GM12878 (cell line): ENCODE measurements at regions not wholly inside any gene's neighbourhood (a gene's known extent, or its start where the extent isn't known, plus 50 kb on each side); places are given as distances from the start of the nearest gene placed in this dataset.

Experiments
- ATAC-seq: fragments of 200-7000 bp; cut with Tn5 transposase; 3 replicates; pipeline ENCODE4 v1.9.1; 2020; ENCODE audit warnings: mild to moderate bottlenecking, moderate library complexity
- BruUV-seq: library from RNA; stranded (reverse); fragments of 400-500 nt; replicated peaks from 2 replicates; lab custom pipeline; 2021; lab: Mats Ljungman, UMichigan
- CTCF ChIA-PET: fragments of 300-600 bp; sonication (Branson Sonifier 250); formaldehyde crosslinking; extraction: SDS; loops from one replicate; lab custom pipeline; 2021; ENCODE audit warnings: inconsistent platforms; lab: Yijun Ruan, JAX
- POLR2A ChIA-PET: fragments of 350-600 bp; formaldehyde crosslinking; extraction: SDS; loops from one replicate; lab custom pipeline; 2021; ENCODE audit warnings: inconsistent platforms; lab: Charles Lee
- RAD21 ChIA-PET: fragments of 300-600 bp; sonication (Branson Sonifier 250); formaldehyde crosslinking; loops from one replicate; lab custom pipeline; 2023; ENCODE audit warnings: antibody characterized with exemption; ENCODE audit not compliant: unreplicated experiment; lab: Charles Lee
- SMC1A ChIA-PET: fragments of 300-600 bp; sonication (Branson Sonifier 250); formaldehyde crosslinking; loops from one replicate; lab custom pipeline; 2023; ENCODE audit not compliant: unreplicated experiment, uncharacterized antibody; lab: Charles Lee
- DNase-seq: peaks from one replicate; pipeline ENCODE4 v3.0.0-alpha.2; 2011; ENCODE audit warnings: low read depth, low spot score
- FAIRE-seq: peaks from 3 replicates; lab custom pipeline; 2011; peaks lifted over from hg19 to GRCh38; lab: Jason Lieb, UNC
- H2AFZ ChIP-seq: 2 replicates; pipeline ENCODE4 v1.6.0; 2011; ENCODE audit warnings: low read depth, low read length, control low read depth; ENCODE audit not compliant: control insufficient read depth
- H3K27ac ChIP-seq: 2 replicates; pipeline ENCODE4 v1.5.1; 2011; ENCODE audit warnings: control low read depth; ENCODE audit not compliant: control insufficient read depth, insufficient read depth
- H3K27me3 ChIP-seq, 2 experiments: replicated peaks in 1 of 2; 2 replicates each; pipeline versions ENCODE4 v1.6.0 to v1.6.1; 2011; ENCODE audit warnings: low read length in 1 of 2; ENCODE audit not compliant: control insufficient read depth in 2 of 2, insufficient read depth in 2 of 2
- H3K36me3 ChIP-seq, 2 experiments: 2 replicates each; pipeline ENCODE4 v1.5.1; 2011; ENCODE audit warnings: low read length in 1 of 2; ENCODE audit not compliant: control insufficient read depth in 2 of 2, insufficient read depth in 2 of 2
- H3K4me1 ChIP-seq: 2 replicates; pipeline ENCODE4 v1.6.1; 2011; ENCODE audit warnings: mild to moderate bottlenecking, low read length, moderate library complexity, mixed read lengths; ENCODE audit not compliant: control insufficient read depth, insufficient read depth
- H3K4me2 ChIP-seq: 2 replicates; pipeline ENCODE4 v1.6.0; 2011; ENCODE audit warnings: control low read depth; ENCODE audit not compliant: control insufficient read depth, insufficient read depth
- H3K4me3 ChIP-seq: fragments of 200-600 bp; sonication (generic); 2 replicates; pipeline ENCODE4 v1.5.1; 2016
- H3K79me2 ChIP-seq: 2 replicates; pipeline ENCODE4 v1.6.0; 2011; ENCODE audit warnings: low read length; ENCODE audit not compliant: control insufficient read depth, insufficient read depth
- H3K9ac ChIP-seq: 2 replicates; pipeline ENCODE4 v1.8.0; 2011; ENCODE audit warnings: low read length, control low read depth, mixed read lengths; ENCODE audit not compliant: control insufficient read depth, insufficient read depth
- H3K9me3 ChIP-seq: replicated peaks from 3 replicates; pipeline ENCODE4 v1.5.1; 2011; ENCODE audit warnings: mild to moderate bottlenecking, low read length; ENCODE audit not compliant: control insufficient read depth, insufficient read depth
- H4K20me1 ChIP-seq: 2 replicates; pipeline ENCODE4 v1.6.0; 2011; ENCODE audit not compliant: control insufficient read depth, insufficient read depth
- CHD4 ChIP-seq: fragments of 200-600 bp; sonication (generic); IDR thresholded peaks from 2 replicates; pipeline ENCODE4 v1.6.1; 2016; ENCODE audit warnings: mild to moderate bottlenecking
- CREM ChIP-seq: IDR thresholded peaks from 2 replicates; pipeline ENCODE4 v1.6.1; 2014; ENCODE audit warnings: antibody characterized with exemption, low read depth
- EED ChIP-seq: sonication (generic); IDR thresholded peaks from 2 replicates; pipeline ENCODE4 v1.6.1; 2016; ENCODE audit warnings: antibody characterized with exemption, low read depth
- LARP7 ChIP-seq: fragments of 450-650 bp; IDR thresholded peaks from 2 replicates; pipeline ENCODE4 v1.6.1; 2017; ENCODE audit warnings: mild to moderate bottlenecking
- MEF2B ChIP-seq: fragments of 450-650 bp; IDR thresholded peaks from 2 replicates; pipeline ENCODE4 v1.6.1; 2018; ENCODE audit warnings: mild to moderate bottlenecking, moderate library complexity; ENCODE audit not compliant: partially characterized antibody, poor library complexity, severe bottlenecking
- NR2F1 ChIP-seq: fragments of 450-650 bp; conservative IDR thresholded peaks from 2 replicates; pipeline ENCODE4 v1.6.1; 2017; ENCODE audit warnings: mild to moderate bottlenecking
- SKIL ChIP-seq: fragments of 450-650 bp; IDR thresholded peaks from 2 replicates; pipeline ENCODE4 v1.6.1; 2017; ENCODE audit warnings: mild to moderate bottlenecking, low read depth, inconsistent platforms; ENCODE audit not compliant: poor library complexity, severe bottlenecking
- SUZ12 ChIP-seq: fragments of 200-600 bp; sonication (generic); IDR thresholded peaks from one replicate; pipeline ENCODE4 v1.6.1; 2018; ENCODE audit warnings: antibody characterized with exemption, mild to moderate bottlenecking; ENCODE audit not compliant: unreplicated experiment
- USF2 ChIP-seq: IDR thresholded peaks from 2 replicates; pipeline ENCODE4 v1.6.1; 2011; ENCODE audit warnings: low read depth, low read length, improper control_type of control experiment, borderline replicate concordance
- WGBS: methylation state at CpG from one replicate; pipeline ENCODE4 v1.1.6; 2016; ENCODE audit warnings: low lambda C conversion rate; ENCODE audit not compliant: insufficient replicate concordance, insufficient coverage; ENCODE audit errors: missing lambda C conversion rate; 5-methylcytosine and 5-hydroxymethylcytosine counted together
- in situ Hi-C: fragments of 300-500 bp; cut with MboI; formaldehyde crosslinking; loops from 9 replicates; pipeline ENCODE4 v1.14.3; 2018; ENCODE audit warnings: mixed read lengths
- intact Hi-C: fragments of 100-400 bp; cut with micrococcal nuclease; formaldehyde crosslinking; loops from one replicate; pipeline ENCODE4 v1.14.2; 2022; ENCODE audit not compliant: unreplicated experiment
- TF ChIP-seq, protein P1 (sequence below): IDR thresholded peaks from 2 replicates; pipeline ENCODE4 v1.6.1; 2012; ENCODE audit warnings: low read depth, low read length, improper control_type of control experiment

- TF ChIP-seq EED, result no peak
- no peak for TF ChIP-seq NR2F1
- TF ChIP-seq USF2, result no peak
- no peak for TF ChIP-seq CREM
- no peak for TF ChIP-seq SUZ12
- no peak for TF ChIP-seq CHD4
- TF ChIP-seq SKIL, result no peak
- no peak for TF ChIP-seq LARP7
- TF ChIP-seq, protein P1, sequence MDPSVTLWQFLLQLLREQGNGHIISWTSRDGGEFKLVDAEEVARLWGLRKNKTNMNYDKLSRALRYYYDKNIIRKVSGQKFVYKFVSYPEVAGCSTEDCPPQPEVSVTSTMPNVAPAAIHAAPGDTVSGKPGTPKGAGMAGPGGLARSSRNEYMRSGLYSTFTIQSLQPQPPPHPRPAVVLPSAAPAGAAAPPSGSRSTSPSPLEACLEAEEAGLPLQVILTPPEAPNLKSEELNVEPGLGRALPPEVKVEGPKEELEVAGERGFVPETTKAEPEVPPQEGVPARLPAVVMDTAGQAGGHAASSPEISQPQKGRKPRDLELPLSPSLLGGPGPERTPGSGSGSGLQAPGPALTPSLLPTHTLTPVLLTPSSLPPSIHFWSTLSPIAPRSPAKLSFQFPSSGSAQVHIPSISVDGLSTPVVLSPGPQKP, result no peak
- no peak for TF ChIP-seq MEF2B
- Histone ChIP-seq H3K27ac (no peak overlapping the region), H2AFZ (no peak overlapping the region), H4K20me1 (no peaks in the 10 kb centered on the region), H3K9me3 (no peaks in the 10 kb centered on the region), H3K27me3 (no peaks in the 10 kb centered on the region), H3K4me2 (no peak overlapping the region), H3K4me3 (no peak overlapping the region), H3K79me2 (no peaks in the 10 kb centered on the region), H3K36me3 (no peaks in the 10 kb centered on the region), H3K9ac (no peak overlapping the region), H3K4me1 (no peaks in the 10 kb centered on the region)
- no TSS peak for BruUV-seq
- no peak for DNase-seq
- FAIRE-seq, result no peak
- intact Hi-C loops (no loop called here), in situ Hi-C loops (no loop called here)
- WGBS, result 44% methylated on average over 9 of the region's 9 CpGs
- ChIA-PET CTCF (no interaction called here), RAD21 (no interaction called here), POLR2A (no interaction called here), SMC1A (interaction anchor here (0.9 to 1.2 kb wide), 2 partner anchors 9 to 28 kb away, joined by 3 read pairs; no protein-coding TSS in a partner anchor)
- no peak for ATAC-seq
Observed at GRCh38 chr3:82509106-82509842, 747.8 kb upstream of the GBE1 start.
